GM23248 (cell line): ENCODE measurements at regions not wholly inside any gene's neighbourhood (a gene's known extent, or its start where the extent isn't known, plus 50 kb on each side); places are given as distances from the start of the nearest gene placed in this dataset.

Experiments
- EZH2 ChIP-seq: fragments of 200-600 bp; sonication (generic); IDR thresholded peaks from 2 replicates; pipeline ENCODE4 v1.6.1; 2018; ENCODE audit warnings: antibody characterized with exemption, mild to moderate bottlenecking; ENCODE audit not compliant: insufficient read depth, poor library complexity, severe bottlenecking
- EZH2phosphoT487 ChIP-seq: fragments of 200-600 bp; sonication (generic); IDR thresholded peaks from 2 replicates; pipeline ENCODE4 v1.6.1; 2018; ENCODE audit warnings: antibody characterized with exemption, moderate library complexity, mild to moderate bottlenecking, low read depth; ENCODE audit not compliant: insufficient read depth

DNA sequence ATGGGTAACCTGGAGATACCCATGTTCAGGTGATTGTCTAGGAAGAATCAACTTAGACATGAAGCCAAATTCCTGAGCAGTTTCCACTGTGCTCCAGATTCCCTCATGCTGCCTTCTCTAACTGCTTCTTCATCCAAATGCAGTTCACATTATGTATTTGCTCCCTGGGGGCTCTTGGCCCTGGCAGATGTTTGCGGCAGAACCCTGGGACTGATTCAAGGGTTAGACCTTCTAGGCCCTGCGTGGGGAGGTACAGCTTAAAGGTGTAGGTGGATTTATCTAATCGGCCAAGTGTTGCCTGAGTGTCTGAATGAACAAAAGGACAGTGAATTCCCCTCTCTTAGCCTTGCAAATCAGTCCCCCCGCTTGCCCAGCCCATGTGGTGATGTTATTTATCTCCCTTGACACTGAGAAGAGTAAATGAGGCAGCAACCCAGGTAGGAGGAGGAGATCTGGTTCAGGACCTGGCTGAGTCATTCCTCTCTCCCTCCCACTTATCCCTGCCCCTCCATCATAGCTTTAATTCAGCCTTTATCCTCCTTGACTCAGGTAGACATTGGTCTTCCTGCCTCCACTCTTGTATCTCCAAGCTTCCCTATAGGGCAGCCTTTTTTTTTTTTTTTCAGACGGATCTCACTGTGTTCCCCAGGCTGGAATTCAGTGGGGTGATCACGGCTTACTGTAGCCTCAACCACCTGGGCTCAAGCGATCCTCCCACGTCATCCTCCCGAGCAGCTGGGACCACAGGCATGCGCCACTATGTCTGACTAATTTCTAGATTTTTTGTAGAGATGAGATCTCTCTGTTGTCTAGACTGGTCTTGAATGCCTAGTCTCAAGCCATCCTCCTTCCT, 54.8 kb downstream of the MAGEF1 start:
- TF ChIP-seq EZH2 (no peak), EZH2phosphoT487 (no peak)
